EL (cell line): ENCODE measurements at regions not wholly inside any gene's neighbourhood (a gene's known extent, or its start where the extent isn't known, plus 50 kb on each side); places are given as distances from the start of the nearest gene placed in this dataset.

Experiments
- DNase-seq: peaks from one replicate; pipeline ENCODE4 v3.0.0-alpha.2; 2016

DNA sequence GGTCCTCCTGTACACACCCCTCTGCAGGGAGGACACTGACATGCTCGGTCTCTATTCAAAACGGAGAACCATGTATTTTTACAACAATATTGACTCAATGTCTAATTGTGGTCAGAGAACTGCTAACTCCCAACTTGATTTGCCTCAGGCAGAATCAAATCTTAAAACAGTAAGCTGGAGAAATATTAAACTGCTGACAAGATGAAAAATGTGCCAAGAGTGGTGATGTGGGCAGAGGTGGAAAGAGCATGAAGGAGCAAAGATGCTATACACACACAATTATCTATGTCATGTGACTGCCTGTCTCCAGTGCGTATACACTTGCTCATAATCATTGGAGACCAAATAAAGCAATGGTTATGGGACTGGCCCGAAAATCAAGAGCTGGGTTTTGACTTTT lies 556.1 kb upstream of the ZNF608 start:
- DNase-seq = no peak

DNA sequence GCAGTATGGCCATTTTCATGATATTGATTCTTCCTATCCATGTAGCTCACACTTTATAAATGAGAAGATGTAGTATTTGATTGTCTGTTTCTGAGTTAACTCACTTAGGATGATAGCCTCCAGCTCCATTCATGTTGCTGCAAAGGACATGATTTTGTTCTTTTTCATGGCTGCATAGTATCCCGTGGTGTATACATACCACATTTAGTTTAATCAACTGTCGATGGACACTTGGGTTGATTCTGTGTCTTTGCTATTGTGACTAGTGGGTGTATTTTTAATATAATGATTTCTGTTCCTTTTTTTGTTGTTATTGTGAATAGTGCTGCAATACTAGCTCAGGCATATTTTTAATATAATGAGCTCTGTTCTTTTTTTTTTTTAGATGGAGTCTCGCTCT lies 560.3 kb upstream of the ZNF608 start:
- DNase-seq = no peak

DNA sequence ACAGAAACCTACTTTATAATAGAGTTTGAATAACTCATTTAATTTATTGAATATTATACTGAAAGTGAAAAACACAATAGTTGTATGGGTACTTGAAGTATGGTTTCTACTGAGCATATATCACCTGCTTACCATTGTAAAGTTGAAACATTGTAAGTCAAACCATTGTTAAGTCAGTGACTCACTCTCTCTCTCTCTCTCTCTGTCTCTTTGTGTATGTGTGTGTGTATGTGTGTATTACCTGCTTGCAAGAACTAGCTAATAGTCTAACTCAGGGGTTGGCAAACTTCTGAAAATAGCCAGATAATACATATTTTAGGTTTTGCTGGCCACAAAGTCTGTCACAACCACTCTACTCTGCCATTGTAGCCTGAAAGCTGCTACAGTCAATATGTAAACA lies 564.3 kb upstream of the ZNF608 start:
- no peak for DNase-seq

DNA sequence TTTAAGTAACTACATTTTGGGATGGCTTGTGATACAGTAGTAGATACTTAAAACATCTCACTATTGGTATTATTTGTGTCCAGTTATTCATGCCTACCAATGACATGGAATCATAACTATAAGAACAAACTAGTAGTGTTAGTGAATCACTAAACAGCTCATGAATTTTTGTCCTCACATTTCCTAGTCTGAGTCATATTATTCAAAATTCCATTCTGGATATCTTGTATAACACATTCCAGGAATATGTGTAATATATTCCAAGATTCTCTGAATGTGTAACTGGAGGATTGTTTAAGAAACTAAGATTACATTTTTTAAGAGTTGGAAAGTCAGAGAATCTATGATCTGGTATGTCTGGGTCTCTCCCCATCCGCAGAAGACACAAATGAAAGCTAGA lies 565.3 kb upstream of the ZNF608 start:
- DNase-seq = peak; percentile 89

DNA sequence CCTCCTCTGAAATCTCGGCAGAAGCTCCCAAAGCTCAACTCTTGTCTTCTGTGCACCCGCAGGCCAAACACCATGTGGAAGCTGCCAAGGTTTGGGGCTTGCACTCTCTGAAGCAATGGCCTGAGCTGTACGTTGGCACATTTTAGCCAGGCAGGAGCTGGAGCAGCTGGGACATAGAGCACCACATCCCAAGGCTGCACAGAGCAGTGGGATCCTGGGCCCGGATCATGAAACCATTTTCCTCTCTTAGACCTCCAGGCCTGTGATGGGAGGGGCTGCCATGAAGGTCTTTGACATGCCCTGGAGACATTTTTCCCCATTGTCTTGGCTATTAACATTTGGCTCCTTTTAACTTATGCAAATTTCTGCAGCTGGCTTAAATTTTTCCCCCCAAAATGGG lies 567.1 kb upstream of the ZNF608 start:
- no peak for DNase-seq

DNA sequence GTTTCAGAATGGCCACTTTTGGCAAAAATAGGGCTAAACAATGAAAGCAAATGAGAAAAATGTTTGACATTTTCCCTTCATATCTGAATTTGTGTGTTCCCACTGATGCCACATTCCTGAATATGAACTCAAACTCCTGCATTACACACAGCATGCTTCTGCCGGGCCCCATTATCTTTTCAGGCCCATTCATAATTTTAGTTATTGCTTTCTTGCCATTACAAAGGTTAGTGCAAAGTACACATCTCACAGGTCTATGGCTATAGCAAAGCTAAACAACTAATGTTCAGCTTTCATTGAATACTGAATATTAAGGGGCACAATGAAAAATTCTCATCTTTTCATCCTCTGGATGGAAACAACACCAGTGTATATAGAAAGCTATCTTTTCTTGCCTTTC lies 568.9 kb upstream of the ZNF608 start:
- DNase-seq = no peak

DNA sequence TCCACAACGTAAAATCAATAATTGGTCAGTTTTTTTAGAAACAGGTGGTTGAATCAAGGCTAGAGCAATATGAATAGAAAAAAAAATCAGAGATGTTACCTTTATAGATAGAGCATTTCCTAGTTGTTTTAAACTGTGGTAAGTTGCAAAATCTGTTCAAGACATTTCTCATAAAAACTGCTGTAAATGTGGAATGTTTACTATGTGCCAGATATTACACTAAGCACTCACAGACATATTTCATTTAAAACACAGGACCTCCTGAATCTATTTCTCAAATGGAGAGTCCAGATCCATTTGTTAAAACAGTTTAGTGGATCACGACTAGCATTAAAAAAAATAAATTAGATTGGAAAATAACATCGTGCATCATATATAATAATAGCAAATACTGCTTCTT lies 570.0 kb upstream of the ZNF608 start:
- DNase-seq = no peak

DNA sequence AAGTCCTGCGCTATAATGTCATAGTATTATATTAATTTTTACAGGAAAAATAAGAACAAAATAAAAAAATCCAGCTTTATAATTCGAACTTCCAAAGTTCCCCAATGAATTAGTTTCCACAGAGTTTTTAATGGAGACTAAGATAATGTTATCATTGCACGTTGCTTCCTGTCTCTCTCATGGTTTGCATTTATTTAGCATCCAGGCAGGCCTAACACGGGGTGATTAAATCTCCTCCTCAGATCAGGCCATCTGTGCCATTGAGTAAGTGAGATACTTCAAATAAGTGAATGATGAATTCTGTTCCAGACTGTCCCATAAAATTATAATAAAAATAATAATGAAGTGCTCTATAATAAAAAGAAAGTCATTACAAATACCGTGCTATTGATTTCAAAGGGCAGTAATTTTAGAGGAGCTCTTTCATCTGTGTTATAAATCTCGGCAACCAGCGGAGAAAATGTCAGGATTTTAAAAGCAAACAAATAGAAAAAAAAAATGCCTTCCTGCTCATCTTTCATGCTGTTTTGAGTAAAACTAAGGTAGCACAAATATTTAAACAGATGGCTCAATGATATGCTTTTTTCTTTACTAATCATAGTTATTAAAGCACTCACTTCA lies 570.6 kb upstream of the ZNF608 start:
- DNase-seq = peak; percentile 22

DNA sequence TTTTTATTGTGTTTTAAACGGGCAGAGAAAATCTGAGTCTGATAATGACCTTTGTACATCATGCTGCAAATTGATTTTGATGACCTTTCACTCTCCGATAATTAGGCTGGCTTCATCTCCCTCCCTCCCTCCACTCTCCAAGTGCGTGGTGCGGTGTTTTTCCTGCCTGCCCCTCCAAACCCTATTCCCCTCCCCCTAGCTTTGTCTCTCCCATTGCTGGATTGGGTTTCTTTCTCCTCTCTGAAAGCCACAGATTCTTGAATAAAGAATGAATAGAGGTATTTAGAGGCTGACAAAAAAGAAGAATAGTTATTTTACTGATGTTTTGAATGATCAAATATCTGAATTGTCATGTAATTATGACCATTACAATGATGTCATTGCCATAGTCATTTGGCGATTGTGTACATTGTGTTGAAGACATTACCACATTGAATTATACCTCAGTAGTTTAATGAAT lies 571.1 kb upstream of the ZNF608 start:
- DNase-seq = no peak

DNA sequence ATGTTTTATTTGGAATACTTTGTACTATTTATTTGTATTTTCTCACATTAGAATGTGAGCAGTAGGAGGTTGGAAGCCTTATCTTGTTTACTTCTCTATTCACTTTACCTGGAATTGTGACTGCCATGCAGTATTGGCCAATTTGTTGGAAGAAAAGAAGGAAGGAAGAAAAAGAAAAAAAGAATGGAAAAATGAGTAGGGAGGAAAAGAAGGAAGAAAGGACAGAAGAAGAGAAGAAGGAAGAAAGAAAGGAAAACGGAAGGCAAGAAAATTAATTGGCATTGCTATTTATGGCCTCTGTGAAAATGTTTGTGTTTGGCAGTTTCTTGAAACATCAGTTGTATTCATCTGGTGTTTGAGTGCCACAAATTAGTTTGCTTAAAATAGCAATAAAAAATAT lies 575.2 kb upstream of the ZNF608 start:
- DNase-seq = no peak

DNA sequence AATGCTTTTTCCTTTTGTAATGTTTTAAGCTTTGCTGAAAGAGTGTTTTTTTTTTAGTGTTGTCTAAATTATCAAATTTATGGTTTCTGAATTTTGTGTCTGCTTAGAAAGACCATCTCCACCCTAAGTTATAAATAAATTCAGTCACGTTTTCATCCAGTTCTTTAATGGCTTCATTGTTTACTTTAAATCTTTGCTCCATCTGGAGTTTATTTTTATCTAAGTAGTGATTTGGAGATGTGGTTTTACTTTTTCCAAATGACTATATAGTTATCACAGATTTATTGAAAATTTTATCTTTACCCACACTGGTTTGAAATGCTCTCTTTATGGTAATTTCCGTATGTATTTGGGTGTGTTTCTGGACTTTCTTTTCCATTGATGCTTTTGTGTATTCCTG lies 577.2 kb upstream of the ZNF608 start:
- DNase-seq = no peak

DNA sequence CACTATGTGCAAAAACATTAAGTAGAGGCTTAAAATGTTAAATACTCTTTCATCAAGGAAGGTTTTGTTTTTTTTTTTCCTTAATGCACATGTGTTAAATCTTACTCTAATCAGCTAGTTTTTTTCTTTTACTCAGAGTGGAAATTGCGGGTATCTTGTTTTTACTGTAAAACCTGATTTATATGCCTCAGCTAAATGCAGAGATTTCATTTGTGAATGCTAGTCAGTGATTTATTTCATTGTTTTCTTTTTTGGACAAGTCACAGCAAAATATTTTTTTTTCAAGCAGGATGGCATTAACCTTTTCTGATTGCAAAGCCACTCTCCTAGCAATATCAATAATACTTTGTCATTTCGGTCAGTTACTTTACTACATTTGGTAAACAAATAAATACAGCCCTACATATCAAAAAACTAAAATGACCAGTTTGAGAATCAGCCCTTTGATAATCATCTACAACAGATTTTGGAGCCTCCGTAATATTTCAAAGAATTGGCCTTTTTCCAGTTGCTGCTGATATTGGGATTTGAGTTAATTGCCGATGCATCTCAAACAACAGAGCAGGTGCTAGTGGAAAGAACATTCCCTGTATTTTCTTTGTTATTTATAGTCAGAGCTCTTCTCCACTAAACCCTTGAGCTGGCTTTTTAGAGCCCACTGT lies 579.2 kb upstream of the ZNF608 start:
- no peak for DNase-seq

DNA sequence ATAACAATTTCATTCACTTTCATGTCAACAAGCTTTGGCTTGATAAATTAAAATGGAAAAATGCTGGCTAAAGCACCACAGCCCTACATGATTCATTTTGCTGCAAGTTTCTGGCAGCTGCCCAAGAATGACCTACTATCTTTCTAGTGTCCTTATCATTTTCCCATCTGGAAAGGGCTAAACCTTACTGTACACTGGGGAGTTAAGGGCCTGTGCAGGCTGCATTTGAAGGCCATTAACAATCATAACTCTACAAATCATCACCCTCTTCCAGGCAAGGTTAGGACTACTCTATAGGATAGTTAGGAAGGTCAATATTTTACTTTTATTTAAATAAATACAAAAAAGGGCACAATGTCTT lies 579.7 kb upstream of the ZNF608 start:
- peak; percentile 92 for DNase-seq

DNA sequence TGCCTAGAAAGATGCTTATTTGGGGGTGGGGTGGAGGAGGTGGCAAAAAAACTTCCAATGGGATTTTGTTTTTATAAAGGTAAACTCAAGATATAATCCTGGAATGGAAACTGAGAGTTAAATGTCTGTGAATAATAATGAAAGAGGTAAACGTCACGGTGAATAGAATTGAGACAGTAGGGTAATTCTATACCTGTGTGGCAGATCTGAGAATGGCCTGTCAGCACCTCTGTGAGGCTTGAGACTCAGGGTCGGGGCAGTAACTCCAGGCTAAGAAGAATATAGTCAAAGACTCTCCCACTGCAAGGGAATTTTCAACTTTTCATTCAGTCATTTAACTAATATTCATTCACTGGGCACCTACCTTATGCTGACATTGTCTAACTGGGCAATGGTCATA lies 581.2 kb upstream of the ZNF608 start:
- DNase-seq = no peak

DNA sequence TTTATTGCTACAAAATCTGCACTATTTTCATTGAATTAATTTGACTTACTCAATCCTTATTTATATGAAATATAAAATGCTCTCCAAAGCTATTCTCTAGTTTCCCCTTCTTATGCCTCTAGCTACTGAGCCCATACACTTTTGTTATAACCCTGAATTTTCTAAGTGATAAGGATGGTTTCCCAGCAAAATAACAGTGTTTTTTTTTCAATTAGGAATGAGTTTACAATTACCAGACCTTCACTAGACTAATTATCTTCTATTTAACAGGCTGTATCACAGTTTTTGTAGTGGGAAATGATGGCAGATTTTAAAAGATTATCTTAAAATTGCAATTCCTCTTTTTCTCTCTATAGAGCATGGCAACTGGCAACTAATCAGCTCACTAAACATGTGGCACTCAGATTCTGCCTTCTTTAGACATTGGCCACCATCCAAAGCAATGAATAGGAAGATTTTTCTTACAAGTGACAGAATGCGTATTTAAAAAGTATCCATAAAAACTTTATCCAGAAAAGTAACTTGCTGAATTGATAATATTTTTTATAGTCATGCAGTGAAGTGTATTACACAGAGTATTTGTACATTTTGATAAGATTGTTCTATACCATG lies 585.7 kb upstream of the ZNF608 start:
- DNase-seq = no peak

DNA sequence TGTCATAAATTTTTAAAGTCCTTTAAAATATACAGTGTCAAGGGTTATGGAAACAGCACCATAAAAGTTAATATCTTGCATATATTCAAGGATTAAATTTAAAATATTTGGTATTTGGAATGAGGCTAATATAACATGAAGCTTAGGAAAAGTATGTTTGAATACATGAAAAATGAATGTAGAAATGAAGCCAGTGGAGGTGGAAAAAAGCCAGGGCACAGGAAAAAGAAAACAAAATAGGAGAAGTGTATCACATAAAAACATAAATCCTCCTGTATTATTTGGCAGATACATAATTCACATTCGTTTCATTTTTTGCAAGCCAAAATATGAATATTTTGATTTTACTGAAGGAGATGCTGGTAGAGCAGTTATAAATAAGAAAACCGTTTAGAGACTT lies 587.0 kb upstream of the ZNF608 start:
- DNase-seq = no peak

DNA sequence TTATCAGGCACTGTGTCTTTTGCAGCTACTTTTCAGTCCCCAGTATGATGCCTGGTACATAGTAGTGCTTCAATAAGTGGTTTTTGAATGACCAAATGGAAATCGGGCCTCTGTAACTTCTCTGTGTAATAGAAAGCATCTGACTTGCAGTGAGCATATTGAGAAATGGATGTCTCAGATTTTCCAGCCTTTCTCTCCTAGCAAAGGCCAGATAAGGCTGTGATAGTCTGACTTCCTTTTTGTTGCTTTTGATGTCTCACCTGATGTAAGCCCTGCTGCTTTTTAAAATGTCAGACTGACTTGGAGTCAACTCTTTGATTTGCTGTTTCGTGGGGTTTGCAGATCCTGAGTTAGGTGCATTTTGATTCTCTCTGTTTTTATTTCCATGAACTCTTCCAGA lies 590.0 kb upstream of the ZNF608 start:
- DNase-seq = no peak

DNA sequence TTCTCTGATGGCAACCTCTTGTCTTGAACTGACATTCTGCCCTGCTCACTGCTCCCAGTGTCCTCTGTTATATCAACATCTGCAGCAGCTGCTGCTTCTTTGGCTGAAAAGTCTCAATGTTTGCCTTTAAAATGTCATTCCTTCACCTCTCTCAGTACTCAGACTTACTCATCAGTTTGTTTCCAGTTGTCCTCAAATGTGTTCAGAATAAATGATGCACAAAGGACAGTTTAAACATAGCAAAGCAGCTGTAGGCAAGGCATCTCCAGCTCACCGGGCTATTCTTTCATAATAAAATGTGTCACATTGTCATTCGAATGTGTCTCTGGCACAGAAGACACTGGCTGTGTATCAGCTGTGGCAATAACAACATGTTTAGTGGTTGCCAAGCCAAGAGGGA lies 590.9 kb upstream of the ZNF608 start:
- DNase-seq = no peak

DNA sequence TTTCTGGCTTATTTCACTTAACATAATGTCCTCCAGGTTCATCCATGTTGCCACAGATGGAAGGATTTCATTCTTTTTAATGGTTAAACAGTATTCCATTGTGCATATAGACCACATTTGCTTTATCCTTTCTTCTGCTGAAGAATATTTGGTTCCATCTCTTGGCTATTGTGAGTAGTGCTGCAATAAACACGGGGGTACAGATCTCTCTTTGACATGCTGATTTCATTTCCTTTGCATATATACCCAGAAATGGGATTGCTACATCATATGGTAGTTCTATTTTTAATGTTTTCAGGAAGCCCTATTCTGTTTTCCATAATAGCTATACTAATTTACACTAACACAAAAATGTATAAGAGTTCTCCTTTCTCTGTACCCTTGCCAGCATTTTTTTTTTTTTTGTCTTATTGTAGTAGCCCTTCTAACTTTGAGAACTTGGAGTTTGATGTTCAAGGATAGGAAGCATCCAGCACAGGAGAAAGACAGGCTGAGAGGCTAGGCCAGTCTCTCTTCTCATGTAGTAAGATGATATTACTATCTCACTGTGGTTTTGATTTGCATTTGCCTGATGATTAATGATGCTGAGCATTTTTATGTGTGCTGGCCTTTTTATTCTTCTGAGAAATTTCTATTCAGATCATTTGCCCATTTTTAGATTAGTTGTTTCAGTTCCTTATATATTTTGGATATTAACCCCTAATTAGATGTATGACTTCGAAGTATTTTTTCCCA lies 592.2 kb upstream of the ZNF608 start:
- no peak for DNase-seq

DNA sequence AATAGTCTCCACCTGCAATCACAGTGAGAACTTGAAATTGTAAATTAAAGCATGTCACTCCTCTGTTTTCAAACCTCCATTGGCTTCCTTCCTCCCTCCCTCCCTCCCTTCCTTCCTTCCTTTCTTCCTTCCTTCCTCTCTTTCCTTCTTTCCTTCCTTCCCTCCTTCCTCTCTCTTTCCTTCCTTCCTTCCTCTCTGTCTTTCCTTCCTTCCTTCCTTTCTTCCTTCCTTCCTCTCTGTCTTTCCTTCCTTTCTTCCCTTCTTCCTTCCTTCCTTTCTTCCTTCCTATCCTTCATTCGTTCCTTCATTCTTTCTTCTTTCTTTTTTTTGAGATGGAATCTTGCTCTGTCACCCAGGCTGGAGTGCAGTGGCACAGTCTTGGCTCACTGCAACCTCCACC lies 595.0 kb upstream of the ZNF608 start:
- no peak for DNase-seq

DNA sequence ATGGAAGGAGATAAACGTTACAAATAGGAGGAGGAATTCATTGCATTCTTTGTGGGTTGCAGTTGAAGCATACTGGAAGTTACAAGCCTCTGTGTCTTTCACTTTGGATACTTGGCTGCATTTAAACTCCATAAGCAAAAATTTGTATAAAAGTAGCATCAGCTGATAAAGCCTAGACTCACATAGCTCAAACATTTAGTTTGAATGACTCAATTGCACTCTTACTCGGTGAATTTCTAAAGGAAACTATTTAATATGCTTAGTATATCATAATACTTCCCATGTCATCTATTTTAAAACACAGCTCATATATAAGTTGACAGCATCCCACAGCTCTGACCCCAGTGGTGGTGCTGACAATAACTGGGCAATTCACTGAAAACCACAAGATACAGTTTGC lies 596.6 kb upstream of the ZNF608 start:
- DNase-seq = peak; percentile 48

DNA sequence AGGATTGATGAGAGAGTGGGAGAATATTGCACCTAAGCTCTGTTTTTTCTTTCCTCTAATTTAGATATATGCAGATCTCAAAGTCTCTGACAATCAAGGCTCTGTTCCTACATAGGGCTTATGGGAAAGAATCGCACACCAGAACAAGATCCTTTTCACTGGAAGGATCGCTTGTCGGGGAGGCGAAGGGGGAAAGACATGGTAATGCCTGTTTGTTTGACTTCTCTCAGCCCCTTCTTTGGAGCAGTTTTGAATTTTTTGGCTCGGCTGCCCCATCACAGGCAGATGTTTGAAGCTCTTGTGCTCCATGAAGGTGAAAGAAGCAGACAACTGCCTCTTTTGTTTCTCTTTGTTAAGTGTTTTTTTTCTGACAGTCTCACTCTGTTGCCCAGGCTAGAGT lies 599.9 kb upstream of the ZNF608 start:
- DNase-seq = no peak

DNA sequence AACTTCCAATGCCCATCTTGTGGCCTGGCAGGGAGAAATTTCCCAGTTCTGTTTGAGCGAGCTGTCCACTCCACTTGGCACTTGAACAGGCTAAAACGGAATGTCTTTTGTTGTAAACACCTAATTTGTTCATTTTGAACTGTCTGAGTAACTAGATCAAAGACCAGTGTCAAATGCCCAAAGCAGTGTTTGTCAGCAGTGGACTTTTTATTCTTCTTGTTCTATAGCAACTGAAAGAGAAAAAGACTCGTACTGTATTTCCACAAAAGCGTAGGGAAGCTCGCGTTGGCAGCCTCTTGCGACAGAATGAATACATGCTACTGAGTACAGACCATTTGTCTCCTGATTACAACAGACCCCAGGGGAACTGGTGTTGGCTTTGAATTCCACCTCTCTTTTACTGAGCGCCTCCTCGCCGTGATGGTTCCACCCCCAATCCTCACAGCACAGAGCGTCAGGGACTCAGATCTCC lies 601.8 kb upstream of the ZNF608 start:
- DNase-seq = no peak
